ENCODE measurements at regions not wholly inside any gene's neighbourhood (a gene's known extent, or its start where the extent isn't known, plus 50 kb on each side); places are given as distances from the start of the nearest gene placed in this dataset.

- H3K27me3 ChIP-seq (ENCODE audit: control insufficient read depth in 3 of 3, insufficient read depth in 3 of 3, low read depth in 1 of 3, low read length in 3 of 3) = peaks cover 0 to 9% (median 2%) of the 10 kb centered on the region in 3 experiments
- no CpG with 5 or more reads among the region's 6 CpGs for WGBS, 2 donors (ENCODE audit: extremely low coverage in 2 of 2, insufficient read length in 2 of 2, insufficient replicate concordance in 1 of 2)
- no peak overlapping the region for H2BK5ac ChIP-seq (ENCODE audit: low read length)
- no peaks in the 10 kb centered on the region for H3K79me1 ChIP-seq (ENCODE audit: low read depth, low read length)
- H3K4ac ChIP-seq (ENCODE audit: low read length) = no peak overlapping the region
- no peak overlapping the region for H3K4me2 ChIP-seq (ENCODE audit: insufficient read depth, low read length, poor library complexity, severe bottlenecking)
- no peak overlapping the region for H4K8ac ChIP-seq (ENCODE audit: low read depth, low read length)
- H2BK15ac ChIP-seq (ENCODE audit: low read length) = no peak overlapping the region
- no peaks in the 10 kb centered on the region for H3K4me1 ChIP-seq (ENCODE audit: control insufficient read depth in 2 of 2, insufficient read depth in 1 of 2, low read depth in 1 of 2, low read length in 2 of 2)
- no peak overlapping the region for H2AK5ac ChIP-seq (ENCODE audit: low read depth, low read length)
- H3K14ac ChIP-seq (ENCODE audit: low read length) = no peak overlapping the region
- H2AFZ ChIP-seq (ENCODE audit: low read length) = no peak overlapping the region
- no peak overlapping the region for H3K27ac ChIP-seq (replicated peaks; ENCODE audit: low read length)
- DNase-seq (ENCODE audit: low spot score) = no peak
- H2BK120ac ChIP-seq (ENCODE audit: low read depth, low read length) = no peak overlapping the region
- no peaks in the 10 kb centered on the region for H3K36me3 ChIP-seq (replicated peaks in 1 of 2; ENCODE audit: control insufficient read depth in 2 of 2, insufficient read depth in 2 of 2, low read length in 2 of 2)
- H4K91ac ChIP-seq (ENCODE audit: low read depth, low read length, poor library complexity) = no peak overlapping the region
- no peaks in the 10 kb centered on the region for H3K9me3 ChIP-seq (replicated peaks in 1 of 2; ENCODE audit: control insufficient read depth in 2 of 2, insufficient read depth in 1 of 2, low read depth in 1 of 2, low read length in 2 of 2)
- no peak overlapping the region for H3K9ac ChIP-seq (ENCODE audit: low read depth, low read length, poor library complexity)
- H3K4me3 ChIP-seq (ENCODE audit: low read length in 2 of 2) = no peak overlapping the region
- H3K23ac ChIP-seq (ENCODE audit: low read depth, low read length, poor library complexity) = no peak overlapping the region
- H2BK12ac ChIP-seq (ENCODE audit: low read length) = no peak overlapping the region
- H3K18ac ChIP-seq (ENCODE audit: low read length) = no peak overlapping the region
Observed at GRCh38 chr17:36714789-36715188, 113.4 kb downstream of the MRM1 start.

- no peak overlapping the region for H2BK12ac ChIP-seq (ENCODE audit: low read length)
- H3K36me3 ChIP-seq (replicated peaks in 1 of 2; ENCODE audit: control insufficient read depth in 2 of 2, insufficient read depth in 2 of 2, low read length in 2 of 2) = no peaks in the 10 kb centered on the region
- H3K79me1 ChIP-seq (ENCODE audit: low read depth, low read length) = no peaks in the 10 kb centered on the region
- peaks cover 0 to 14% (median 2%) of the 10 kb centered on the region in 3 experiments for H3K27me3 ChIP-seq (ENCODE audit: control insufficient read depth in 3 of 3, insufficient read depth in 3 of 3, low read depth in 1 of 3, low read length in 3 of 3)
- H3K4ac ChIP-seq (ENCODE audit: low read length) = no peak overlapping the region
- no peak overlapping the region for H3K14ac ChIP-seq (ENCODE audit: low read length)
- no peak overlapping the region for H2AK5ac ChIP-seq (ENCODE audit: low read depth, low read length)
- H2BK5ac ChIP-seq (ENCODE audit: low read length) = no peak overlapping the region
- no peak overlapping the region for H3K18ac ChIP-seq (ENCODE audit: low read length)
- no peak for DNase-seq (ENCODE audit: low spot score)
- H3K23ac ChIP-seq (ENCODE audit: low read depth, low read length, poor library complexity) = no peak overlapping the region
- no peak overlapping the region for H4K91ac ChIP-seq (ENCODE audit: low read depth, low read length, poor library complexity)
- no peak overlapping the region for H3K27ac ChIP-seq (replicated peaks; ENCODE audit: low read length)
- no peak overlapping the region for H3K4me2 ChIP-seq (ENCODE audit: insufficient read depth, low read length, poor library complexity, severe bottlenecking)
- WGBS, 2 donors (ENCODE audit: extremely low coverage in 2 of 2, insufficient read length in 2 of 2, insufficient replicate concordance in 1 of 2) = no CpG with 5 or more reads among the region's 7 CpGs
- H3K4me1 ChIP-seq (ENCODE audit: control insufficient read depth in 2 of 2, insufficient read depth in 1 of 2, low read depth in 1 of 2, low read length in 2 of 2) = no peaks in the 10 kb centered on the region
- no peak overlapping the region for H3K9ac ChIP-seq (ENCODE audit: low read depth, low read length, poor library complexity)
- no peak overlapping the region for H2AFZ ChIP-seq (ENCODE audit: low read length)
- no peaks in the 10 kb centered on the region for H3K9me3 ChIP-seq (replicated peaks in 1 of 2; ENCODE audit: control insufficient read depth in 2 of 2, insufficient read depth in 1 of 2, low read depth in 1 of 2, low read length in 2 of 2)
- H3K4me3 ChIP-seq (ENCODE audit: low read length in 2 of 2) = no peak overlapping the region
- no peak overlapping the region for H2BK120ac ChIP-seq (ENCODE audit: low read depth, low read length)
- H4K8ac ChIP-seq (ENCODE audit: low read depth, low read length) = no peak overlapping the region
- no peak overlapping the region for H2BK15ac ChIP-seq (ENCODE audit: low read length)
Observed at GRCh38 chr17:36715951-36716350, 114.6 kb downstream of the MRM1 start.

- H2AK5ac ChIP-seq (ENCODE audit: low read depth, low read length) = no peak overlapping the region
- H3K14ac ChIP-seq (ENCODE audit: low read length) = no peak overlapping the region
- H4K8ac ChIP-seq (ENCODE audit: low read depth, low read length) = no peak overlapping the region
- H3K18ac ChIP-seq (ENCODE audit: low read length) = no peak overlapping the region
- no peaks in the 10 kb centered on the region for H3K9me3 ChIP-seq (replicated peaks in 1 of 2; ENCODE audit: control insufficient read depth in 2 of 2, insufficient read depth in 1 of 2, low read depth in 1 of 2, low read length in 2 of 2)
- H3K4ac ChIP-seq (ENCODE audit: low read length) = no peak overlapping the region
- H3K4me1 ChIP-seq (ENCODE audit: control insufficient read depth in 2 of 2, insufficient read depth in 1 of 2, low read depth in 1 of 2, low read length in 2 of 2) = peaks cover 2 to 7% of the 10 kb centered on the region in 2 donors
- H4K91ac ChIP-seq (ENCODE audit: low read depth, low read length, poor library complexity) = no peak overlapping the region
- no peak overlapping the region for H3K23ac ChIP-seq (ENCODE audit: low read depth, low read length, poor library complexity)
- no peak for DNase-seq (ENCODE audit: low spot score)
- no peak overlapping the region for H3K4me2 ChIP-seq (ENCODE audit: insufficient read depth, low read length, poor library complexity, severe bottlenecking)
- H2BK5ac ChIP-seq (ENCODE audit: low read length) = no peak overlapping the region
- no peak overlapping the region for H2BK120ac ChIP-seq (ENCODE audit: low read depth, low read length)
- WGBS, 2 donors (ENCODE audit: extremely low coverage in 2 of 2, insufficient read length in 2 of 2, insufficient replicate concordance in 1 of 2) = no CpG with 5 or more reads among the region's 3 CpGs
- H3K79me1 ChIP-seq (ENCODE audit: low read depth, low read length) = no peaks in the 10 kb centered on the region
- H3K27me3 ChIP-seq (ENCODE audit: control insufficient read depth in 3 of 3, insufficient read depth in 3 of 3, low read depth in 1 of 3, low read length in 3 of 3) = peaks cover 0 to 11% (median 2%) of the 10 kb centered on the region in 3 experiments
- H3K9ac ChIP-seq (ENCODE audit: low read depth, low read length, poor library complexity) = no peak overlapping the region
- no peak overlapping the region for H2BK15ac ChIP-seq (ENCODE audit: low read length)
- no peak overlapping the region for H2BK12ac ChIP-seq (ENCODE audit: low read length)
- no peak overlapping the region for H3K4me3 ChIP-seq (ENCODE audit: low read length in 2 of 2)
- no peak overlapping the region for H2AFZ ChIP-seq (ENCODE audit: low read length)
- no peaks in the 10 kb centered on the region for H3K36me3 ChIP-seq (replicated peaks in 1 of 2; ENCODE audit: control insufficient read depth in 2 of 2, insufficient read depth in 2 of 2, low read length in 2 of 2)
- H3K27ac ChIP-seq (replicated peaks; ENCODE audit: low read length) = no peak overlapping the region
Observed at GRCh38 chr17:36717088-36717487, 115.7 kb downstream of the MRM1 start.

GRCh38 chr17:36720131-36720530 lies 118.7 kb downstream of the MRM1 start:
- WGBS, 2 donors (ENCODE audit: extremely low coverage in 2 of 2, insufficient read length in 2 of 2, insufficient replicate concordance in 1 of 2) = no CpG with 5 or more reads among the region's 4 CpGs
- no peak overlapping the region for H3K4ac ChIP-seq (ENCODE audit: low read length)

More at GRCh38 chr17:36720131-36720530, 118.7 kb downstream of the MRM1 start:
- H3K23ac ChIP-seq (ENCODE audit: low read depth, low read length, poor library complexity) = no peak overlapping the region
- no peaks in the 10 kb centered on the region for H3K36me3 ChIP-seq (replicated peaks in 1 of 2; ENCODE audit: control insufficient read depth in 2 of 2, insufficient read depth in 2 of 2, low read length in 2 of 2)
- H3K14ac ChIP-seq (ENCODE audit: low read length) = no peak overlapping the region
- H2BK15ac ChIP-seq (ENCODE audit: low read length) = no peak overlapping the region
- no peaks in the 10 kb centered on the region for H3K79me1 ChIP-seq (ENCODE audit: low read depth, low read length)
- no peak overlapping the region for H2BK120ac ChIP-seq (ENCODE audit: low read depth, low read length)
- H2BK12ac ChIP-seq (ENCODE audit: low read length) = no peak overlapping the region
- H4K8ac ChIP-seq (ENCODE audit: low read depth, low read length) = no peak overlapping the region
- H2AK5ac ChIP-seq (ENCODE audit: low read depth, low read length) = no peak overlapping the region
- H3K27ac ChIP-seq (replicated peaks; ENCODE audit: low read length) = no peak overlapping the region
- no peak for DNase-seq (ENCODE audit: low spot score)
- no peak overlapping the region for H3K4me3 ChIP-seq (ENCODE audit: low read length in 2 of 2)
- no peak overlapping the region for H3K18ac ChIP-seq (ENCODE audit: low read length)
- no peak overlapping the region for H2AFZ ChIP-seq (ENCODE audit: low read length)
- H3K27me3 ChIP-seq (ENCODE audit: control insufficient read depth in 3 of 3, insufficient read depth in 3 of 3, low read depth in 1 of 3, low read length in 3 of 3) = peaks cover 0 to 27% (median 2%) of the 10 kb centered on the region in 3 experiments
- no peak overlapping the region for H2BK5ac ChIP-seq (ENCODE audit: low read length)
- no peak overlapping the region for H3K9ac ChIP-seq (ENCODE audit: low read depth, low read length, poor library complexity)
- H3K4me1 ChIP-seq (ENCODE audit: control insufficient read depth in 2 of 2, insufficient read depth in 1 of 2, low read depth in 1 of 2, low read length in 2 of 2) = peaks cover 7 to 26% of the 10 kb centered on the region in 2 donors
- H3K4me2 ChIP-seq (ENCODE audit: insufficient read depth, low read length, poor library complexity, severe bottlenecking) = no peak overlapping the region
- H3K9me3 ChIP-seq (replicated peaks in 1 of 2; ENCODE audit: control insufficient read depth in 2 of 2, insufficient read depth in 1 of 2, low read depth in 1 of 2, low read length in 2 of 2) = no peaks in the 10 kb centered on the region
- H4K91ac ChIP-seq (ENCODE audit: low read depth, low read length, poor library complexity) = no peak overlapping the region

All from neuronal stem cell (in vitro differentiated cells).